ENCODE measurements at regions not wholly inside any gene's neighbourhood (a gene's known extent, or its start where the extent isn't known, plus 50 kb on each side); places are given as distances from the start of the nearest gene placed in this dataset.

GRCh38 chr5:163731256-163731655 lies 225.8 kb downstream of the MAT2B start (continued):
- TF ChIP-seq, protein P1, sequence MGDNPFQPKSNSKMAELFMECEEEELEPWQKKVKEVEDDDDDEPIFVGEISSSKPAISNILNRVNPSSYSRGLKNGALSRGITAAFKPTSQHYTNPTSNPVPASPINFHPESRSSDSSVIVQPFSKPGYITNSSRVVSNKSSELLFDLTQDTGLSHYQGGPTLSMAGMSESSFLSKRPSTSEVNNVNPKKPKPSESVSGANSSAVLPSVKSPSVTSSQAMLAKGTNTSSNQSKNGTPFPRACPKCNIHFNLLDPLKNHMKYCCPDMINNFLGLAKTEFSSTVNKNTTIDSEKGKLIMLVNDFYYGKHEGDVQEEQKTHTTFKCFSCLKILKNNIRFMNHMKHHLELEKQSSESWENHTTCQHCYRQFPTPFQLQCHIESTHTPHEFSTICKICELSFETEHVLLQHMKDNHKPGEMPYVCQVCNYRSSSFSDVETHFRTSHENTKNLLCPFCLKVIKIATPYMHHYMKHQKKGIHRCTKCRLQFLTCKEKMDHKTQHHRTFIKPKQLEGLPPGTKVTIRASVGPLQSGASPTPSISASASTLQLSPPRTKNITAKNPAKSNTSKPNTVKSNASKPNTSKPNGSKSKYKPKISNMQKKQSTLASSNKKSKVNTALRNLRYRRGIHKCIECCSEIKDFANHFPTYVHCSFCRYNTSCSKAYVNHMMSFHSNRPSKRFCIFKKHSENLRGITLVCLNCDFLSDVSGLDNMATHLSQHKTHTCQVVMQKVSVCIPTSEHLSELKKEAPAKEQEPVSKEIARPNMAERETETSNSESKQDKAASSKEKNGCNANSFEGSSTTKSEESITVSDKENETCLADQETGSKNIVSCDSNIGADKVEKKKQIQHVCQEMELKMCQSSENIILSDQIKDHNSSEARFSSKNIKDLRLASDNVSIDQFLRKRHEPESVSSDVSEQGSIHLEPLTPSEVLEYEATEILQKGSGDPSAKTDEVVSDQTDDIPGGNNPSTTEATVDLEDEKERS (CRISPR knock-in tag; IDR thresholded peaks at IDR 0.05), result no peak
- no peak for TF ChIP-seq SRSF4 (IDR thresholded peaks at IDR 0.05; ENCODE audit: low read depth, low read length, poor library complexity, severe bottlenecking)
- no peak for TF ChIP-seq ZKSCAN5 (CRISPR knock-in tag; IDR thresholded peaks at IDR 0.05)

- intact Hi-C loops (cut with micrococcal nuclease; ENCODE audit: unreplicated experiment) (no loop called here), in situ Hi-C loops (cut with HindIII; ENCODE audit: extremely low pct_ligation_motif_present, low pct_unique_long_range_greater_than_20kb) (no loop called here)
- no peak for TF ChIP-seq ZSCAN9 (CRISPR knock-in tag; IDR thresholded peaks at IDR 0.05; ENCODE audit: borderline replicate concordance)
- TF ChIP-seq GABPB1 (CRISPR knock-in tag; IDR thresholded peaks at IDR 0.05), result peak; percentile 41; the same call in 1 of the 2 replicates
- TF ChIP-seq, protein P2, sequence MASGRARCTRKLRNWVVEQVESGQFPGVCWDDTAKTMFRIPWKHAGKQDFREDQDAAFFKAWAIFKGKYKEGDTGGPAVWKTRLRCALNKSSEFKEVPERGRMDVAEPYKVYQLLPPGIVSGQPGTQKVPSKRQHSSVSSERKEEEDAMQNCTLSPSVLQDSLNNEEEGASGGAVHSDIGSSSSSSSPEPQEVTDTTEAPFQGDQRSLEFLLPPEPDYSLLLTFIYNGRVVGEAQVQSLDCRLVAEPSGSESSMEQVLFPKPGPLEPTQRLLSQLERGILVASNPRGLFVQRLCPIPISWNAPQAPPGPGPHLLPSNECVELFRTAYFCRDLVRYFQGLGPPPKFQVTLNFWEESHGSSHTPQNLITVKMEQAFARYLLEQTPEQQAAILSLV (CRISPR knock-in tag; IDR thresholded peaks at IDR 0.05; ENCODE audit: borderline replicate concordance), result no peak
- TF ChIP-seq ZNF329 (CRISPR knock-in tag; IDR thresholded peaks at IDR 0.05; ENCODE audit: low read depth), result no peak
- no peak for TF ChIP-seq ZKSCAN5 (CRISPR knock-in tag; IDR thresholded peaks at IDR 0.05)
- TF ChIP-seq ATF7-NPFF (CRISPR knock-in tag; IDR thresholded peaks at IDR 0.05; ENCODE audit: low read depth), result no peak
- TF ChIP-seq RNF219 (CRISPR knock-in tag; IDR thresholded peaks at IDR 0.05), result no peak
- TF ChIP-seq THYN1 (CRISPR knock-in tag; IDR thresholded peaks at IDR 0.05; ENCODE audit: borderline replicate concordance, low read depth), result no peak
These were observed 229.7 kb downstream of the MAT2B start for GRCh38 chr5:163735069-163735468.

More at GRCh38 chr5:163735069-163735468, 229.7 kb downstream of the MAT2B start:
- Histone ChIP-seq H3K4me3 (replicated peaks in 1 of 3; ENCODE audit: insufficient read depth in 1 of 3, low read depth in 2 of 3, low read length in 3 of 3) (no peak overlapping the region), H3K27me3 (ENCODE audit: control insufficient read depth in 1 of 2, insufficient read depth in 2 of 2, low read length in 2 of 2) (no peaks in the 10 kb centered on the region), H3K36me3 (replicated peaks in 1 of 2; ENCODE audit: control insufficient read depth in 1 of 2, insufficient read depth in 2 of 2, low read length in 2 of 2) (no peaks in the 10 kb centered on the region), H4K20me1 (ENCODE audit: insufficient read depth, low read length) (no peaks in the 10 kb centered on the region), H3K27ac (ENCODE audit: extremely low read length, insufficient read depth, low read length) (no peak overlapping the region), H3K79me2 (ENCODE audit: insufficient read depth, low read length) (no peaks in the 10 kb centered on the region), H3K4me2 (ENCODE audit: low read depth, low read length) (no peak overlapping the region; the same call in 1 of the 2 replicates), H3K9me3 (ENCODE audit: low read length) (no peaks in the 10 kb centered on the region), H3K4me1 (ENCODE audit: insufficient read depth, low read length) (no peaks in the 10 kb centered on the region), H2AFZ (ENCODE audit: low read length) (peak overlapping the region; percentile 54), H3K9ac (ENCODE audit: insufficient read depth, low read depth, low read length) (no peak overlapping the region)
- ATAC-seq (no peak), DNase-seq (ENCODE audit: low spot score) (no peak), FAIRE-seq (no peak)
- ChIA-PET POLR2A (no interaction called here), CTCF (ENCODE audit: low intra/inter-chr PET ratio, low total read pairs) (no interaction called here)
- WGBS (ENCODE audit: low lambda C conversion rate), result 0% methylated on average over 4 of the region's 4 CpGs
- BruUV-seq (replicated peaks), result no TSS peak
